IMR-90 (cell line): ENCODE measurements at regions not wholly inside any gene's neighbourhood (a gene's known extent, or its start where the extent isn't known, plus 50 kb on each side); places are given as distances from the start of the nearest gene placed in this dataset.

Experiments
- ATAC-seq: fragments of 200-7000 bp; cut with Tn5 transposase; 2 replicates; pipeline ENCODE4 v1.9.1; 2020; ENCODE audit warnings: low read depth, mild to moderate bottlenecking, moderate library complexity
- BruUV-seq: library from RNA; stranded (reverse); fragments of 400-500 nt; replicated peaks from 2 replicates; lab custom pipeline; 2021; lab: Mats Ljungman, UMichigan
- CTCF ChIA-PET: fragments of 300-600 bp; formaldehyde crosslinking; extraction: SDS; loops from one replicate; lab custom pipeline; 2021; ENCODE audit warnings: antibody characterized with exemption; lab: Yijun Ruan, JAX
- POLR2A ChIA-PET: fragments of 300-600 bp; sonication (Branson Sonifier 250); formaldehyde crosslinking; loops from one replicate; lab custom pipeline; 2022; ENCODE audit warnings: antibody characterized with exemption; ENCODE audit not compliant: unreplicated experiment; lab: Charles Lee
- DNase-seq: peaks from one replicate; pipeline ENCODE4 v3.0.0; 2013
- H2AFZ ChIP-seq: replicated peaks from 2 replicates; pipeline ENCODE3; 2013; ENCODE audit warnings: low read length, mild to moderate bottlenecking; ENCODE audit not compliant: poor library complexity
- H2AK5ac ChIP-seq: 2 replicates; pipeline ENCODE4 v1.6.1; 2013; ENCODE audit warnings: low read depth, low read length, inconsistent platforms
- H2AK9ac ChIP-seq: replicated peaks from 2 replicates; pipeline ENCODE3; 2013; ENCODE audit warnings: mild to moderate bottlenecking, low read depth, low read length, moderate library complexity; ENCODE audit not compliant: poor library complexity
- H2BK120ac ChIP-seq: 2 replicates; pipeline ENCODE4 v1.6.1; 2013; ENCODE audit warnings: low read depth, low read length, inconsistent platforms
- H2BK15ac ChIP-seq: 3 replicates; pipeline ENCODE4 v1.6.1; 2013; ENCODE audit warnings: low read depth, low read length, inconsistent platforms
- H2BK20ac ChIP-seq: 2 replicates; pipeline ENCODE4 v1.6.1; 2013; ENCODE audit warnings: low read depth, mild to moderate bottlenecking, inconsistent platforms, low read length, moderate library complexity
- H2BK5ac ChIP-seq: 2 replicates; pipeline ENCODE4 v1.6.1; 2013; ENCODE audit warnings: mild to moderate bottlenecking, low read depth, low read length, inconsistent platforms; ENCODE audit not compliant: poor library complexity, severe bottlenecking
- H3K14ac ChIP-seq: replicated peaks from 2 replicates; pipeline ENCODE4 v1.6.1; 2013; ENCODE audit warnings: low read depth, low read length, inconsistent platforms
- H3K18ac ChIP-seq: 2 replicates; pipeline ENCODE4 v1.6.1; 2013; ENCODE audit warnings: low read depth, low read length, control low read depth
- H3K23ac ChIP-seq: 2 replicates; pipeline ENCODE4 v1.6.1; 2013; ENCODE audit warnings: low read depth, low read length, inconsistent platforms
- H3K27ac ChIP-seq: 2 replicates; pipeline ENCODE4 v1.5.1; 2013; ENCODE audit warnings: mild to moderate bottlenecking, control low read depth, low read length; ENCODE audit not compliant: insufficient read depth
- H3K27me3 ChIP-seq: 2 replicates; pipeline ENCODE4 v1.6.1; 2013; ENCODE audit warnings: low read length; ENCODE audit not compliant: control insufficient read depth, insufficient read depth
- H3K36me3 ChIP-seq: 2 replicates; pipeline ENCODE4 v1.6.1; 2013; ENCODE audit warnings: low read length, mixed read lengths; ENCODE audit not compliant: control insufficient read depth, insufficient read depth
- H3K4ac ChIP-seq: 2 replicates; pipeline ENCODE4 v1.6.1; 2013; ENCODE audit warnings: low read depth, low read length, inconsistent platforms
- H3K4me1 ChIP-seq: 2 replicates; pipeline ENCODE4 v1.6.1; 2013; ENCODE audit warnings: low read length, mixed read lengths; ENCODE audit not compliant: control insufficient read depth, insufficient read depth
- H3K4me2 ChIP-seq: 2 replicates; pipeline ENCODE4 v1.6.1; 2013; ENCODE audit warnings: low read depth, mild to moderate bottlenecking, control low read depth, low read length, moderate library complexity
- H3K4me3 ChIP-seq: 2 replicates; pipeline ENCODE4 v1.5.1; 2013; ENCODE audit warnings: low read depth, mild to moderate bottlenecking, control low read depth, low read length, moderate library complexity; ENCODE audit not compliant: insufficient read depth
- H3K56ac ChIP-seq: 2 replicates; pipeline ENCODE4 v1.6.1; 2013; ENCODE audit warnings: low read length, inconsistent platforms; ENCODE audit not compliant: insufficient read depth; ENCODE audit errors: extremely low read depth
- H3K79me1 ChIP-seq, 2 experiments: 2 replicates each; pipeline ENCODE4 v1.6.1; 2013; ENCODE audit warnings: low read length in 2 of 2, inconsistent platforms in 1 of 2, low read depth in 1 of 2
- H3K9ac ChIP-seq: 2 replicates; pipeline ENCODE4 v1.6.1; 2013; ENCODE audit warnings: low read depth, low read length, control low read depth
- H3K9me1 ChIP-seq: 2 replicates; pipeline ENCODE4 v1.6.1; 2013; ENCODE audit warnings: low read length, inconsistent platforms; ENCODE audit not compliant: insufficient read depth
- H3K9me3 ChIP-seq: 2 replicates; pipeline ENCODE4 v1.6.1; 2013; ENCODE audit warnings: low read length; ENCODE audit not compliant: control insufficient read depth, insufficient read depth
- H4K20me1 ChIP-seq: 2 replicates; pipeline ENCODE4 v1.6.1; 2013; ENCODE audit warnings: low read length, inconsistent platforms; ENCODE audit not compliant: insufficient read depth
- H4K5ac ChIP-seq: 2 replicates; pipeline ENCODE4 v1.6.1; 2013; ENCODE audit warnings: mild to moderate bottlenecking, low read depth, low read length, control low read depth
- H4K8ac ChIP-seq, 2 experiments: 2 replicates each; pipeline ENCODE4 v1.6.1; 2013; ENCODE audit warnings: low read depth in 2 of 2, low read length in 2 of 2, control low read depth in 1 of 2, inconsistent platforms in 1 of 2
- H4K91ac ChIP-seq: 2 replicates; pipeline ENCODE4 v1.6.1; 2013; ENCODE audit warnings: low read depth, low read length, inconsistent platforms; ENCODE audit not compliant: insufficient read depth
- CEBPB ChIP-seq: IDR thresholded peaks from 2 replicates; pipeline ENCODE4 v1.6.1; 2012; ENCODE audit warnings: low read depth, low read length, improper control_type of control experiment
- FOS ChIP-seq: fragments of 150-350 bp; IDR thresholded peaks from 2 replicates; pipeline ENCODE4 v1.6.1; 2016; ENCODE audit warnings: low read depth, low read length
- WGBS, 2 experiments: methylation state at CpG; one replicate each; pipeline versions ENCODE4 v1.1.5 to v1.1.7; 2013; ENCODE audit warnings: missing lambda C conversion rate in 2 of 2; ENCODE audit not compliant: insufficient read length in 1 of 2; ENCODE audit errors: extremely low coverage in 2 of 2; 5-methylcytosine and 5-hydroxymethylcytosine counted together
- dilution Hi-C: fragments of 300-500 bp; cut with HindIII; formaldehyde crosslinking; loops from one replicate; pipeline ENCODE4 v1.14.3; 2018; ENCODE audit warnings: low sequenced_read_pairs; ENCODE audit not compliant: unreplicated experiment
- in situ Hi-C: fragments of 300-500 bp; cut with MboI; formaldehyde crosslinking; loops from 3 replicates; pipeline ENCODE4 v1.14.3; 2019; ENCODE audit warnings: low sequenced_read_pairs, inconsistent platforms, mixed read lengths
- intact Hi-C: fragments of 100-400 bp; cut with micrococcal nuclease; formaldehyde crosslinking; loops from 2 replicates; pipeline ENCODE4 v1.10.0; 2022

GRCh38 chr14:94971750-94972149, 185.6 kb downstream of the DICER1 start:
- Histone ChIP-seq H2BK20ac (no peak overlapping the region), H3K4me2 (no peak overlapping the region), H3K4me1 (no peaks in the 10 kb centered on the region), H3K27me3 (no peaks in the 10 kb centered on the region), H3K14ac (no peak overlapping the region), H3K9me1 (no peaks in the 10 kb centered on the region), H2BK120ac (no peak overlapping the region), H2AK5ac (no peak overlapping the region), H2AFZ (no peak overlapping the region), H3K18ac (no peak overlapping the region), H4K91ac (no peak overlapping the region), H3K9ac (no peak overlapping the region), H3K9me3 (peaks cover 2% of the 10 kb centered on the region; the same call in 1 of the 2 replicates), H4K8ac (no peak overlapping the region), H3K79me1 (no peaks in the 10 kb centered on the region), H2BK5ac (no peak overlapping the region), H4K20me1 (no peaks in the 10 kb centered on the region), H3K4me3 (no peak overlapping the region), H3K27ac (no peak overlapping the region), H2BK15ac (no peak overlapping the region), H3K23ac (no peak overlapping the region), H3K56ac (no peak overlapping the region), H3K4ac (no peak overlapping the region), H4K5ac (no peak overlapping the region), H3K36me3 (no peaks in the 10 kb centered on the region), H2AK9ac (no peak overlapping the region)
- WGBS, 2 experiments, result 52% methylated on average over 8 of the region's 10 CpGs; no CpG with 5 or more reads in 1 of the 2 experiments
- dilution Hi-C loops (no loop called here), intact Hi-C loops (no loop called here), in situ Hi-C loops (no loop called here)
- TF ChIP-seq CEBPB, result no peak
- no peak for TF ChIP-seq FOS
- POLR2A ChIA-PET, result no interaction called here
- BruUV-seq, result no TSS peak
- DNase-seq (no peak), ATAC-seq (no peak)
- CTCF ChIA-PET, result no interaction called here
